GM21367 (cell line): ENCODE measurements at regions not wholly inside any gene's neighbourhood (a gene's known extent, or its start where the extent isn't known, plus 50 kb on each side); places are given as distances from the start of the nearest gene placed in this dataset.

Source experiments
- ATAC-seq: cut with Tn5 transposase; IDR thresholded peaks from one replicate; pipeline ENCODE4 v1.9.1; 2021; ENCODE audit not compliant: unreplicated experiment

- no peak for ATAC-seq
Measured at GRCh38 chr9:97747201-97747965, 50.2 kb upstream of the XPA start.

DNA sequence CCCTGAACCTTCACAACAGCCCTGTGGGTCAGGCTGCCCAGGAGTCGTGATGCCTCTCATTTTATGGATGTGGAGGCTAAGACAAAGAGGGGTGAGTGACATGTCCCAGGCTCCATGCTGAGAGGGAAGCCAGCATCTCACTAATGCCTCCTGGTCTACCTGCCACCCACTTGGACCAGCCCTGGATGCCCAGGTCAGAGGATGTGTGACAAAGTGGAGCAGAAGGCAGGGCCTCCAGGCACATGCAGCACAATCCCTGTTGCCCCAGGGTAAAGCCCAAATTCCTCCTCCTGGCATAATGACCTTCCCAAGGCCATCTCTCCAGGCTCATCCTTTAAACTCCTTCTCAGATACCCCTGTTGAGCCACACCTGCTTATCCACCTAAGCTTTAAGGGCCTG lies 51.4 kb upstream of the XPA start:
- no peak for ATAC-seq

DNA sequence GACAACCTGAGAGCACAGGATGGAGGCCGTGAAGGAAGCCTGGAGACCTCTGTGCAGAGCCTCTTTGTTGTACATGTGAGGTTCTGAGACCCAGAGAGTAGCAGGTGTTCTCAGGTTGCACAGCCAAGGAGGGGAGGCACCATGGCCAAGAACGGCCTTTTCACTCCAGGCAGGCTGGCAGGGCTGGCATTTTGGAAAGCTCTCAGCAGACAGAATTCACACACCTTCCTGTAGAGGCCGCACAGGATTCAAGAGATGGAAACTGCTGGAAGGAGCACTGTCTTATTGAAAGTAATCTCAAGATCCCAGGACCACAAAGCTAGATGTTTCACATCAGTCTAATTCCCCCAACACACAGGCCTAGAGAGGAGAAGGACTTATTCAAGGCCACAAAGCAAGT lies 52.8 kb upstream of the XPA start:
- no peak for ATAC-seq

- no peak for ATAC-seq
Measured at GRCh38 chr9:97751531-97751930, 54.4 kb upstream of the XPA start.

- no peak for ATAC-seq
Measured at GRCh38 chr9:97752274-97752673, 55.1 kb upstream of the XPA start.

DNA sequence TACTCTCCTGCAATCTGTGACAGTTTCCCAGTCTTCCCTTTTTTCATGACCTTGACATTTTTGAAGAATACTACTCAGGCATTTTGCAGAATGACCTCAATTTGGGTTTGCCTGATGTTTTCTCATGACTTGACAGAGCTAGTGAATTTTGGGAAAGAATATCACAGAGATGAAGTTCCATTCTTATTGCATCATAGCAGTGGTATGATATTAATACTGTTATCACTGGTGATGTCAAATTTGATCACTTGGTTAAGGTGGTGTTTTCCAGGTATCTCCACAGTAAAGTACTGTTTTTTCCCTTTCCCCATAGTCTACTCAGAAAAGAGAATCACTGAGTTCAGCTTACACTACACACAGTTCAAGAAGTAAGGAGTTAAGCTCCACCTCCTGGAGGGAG lies 56.2 kb upstream of the XPA start:
- no peak for ATAC-seq

DNA sequence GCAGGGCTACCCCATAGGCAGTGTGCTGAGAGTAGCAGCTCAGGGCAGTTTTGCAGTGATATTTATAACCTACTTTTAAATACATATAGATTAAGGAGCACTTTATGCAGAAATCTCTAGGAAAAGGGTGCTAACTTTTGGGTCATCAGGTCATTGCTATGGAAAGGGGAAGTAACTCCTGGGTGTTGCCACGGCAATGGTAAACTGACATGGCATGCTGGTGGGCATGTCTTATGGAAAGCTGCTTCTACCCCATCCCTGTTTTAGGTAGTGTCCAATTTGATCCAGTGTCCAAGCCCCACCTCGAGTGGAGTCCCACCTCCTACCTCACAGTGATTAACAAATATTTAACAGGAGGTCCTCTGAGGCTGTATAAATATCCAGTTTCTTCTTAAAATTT lies 56.8 kb upstream of the XPA start:
- no peak for ATAC-seq

DNA sequence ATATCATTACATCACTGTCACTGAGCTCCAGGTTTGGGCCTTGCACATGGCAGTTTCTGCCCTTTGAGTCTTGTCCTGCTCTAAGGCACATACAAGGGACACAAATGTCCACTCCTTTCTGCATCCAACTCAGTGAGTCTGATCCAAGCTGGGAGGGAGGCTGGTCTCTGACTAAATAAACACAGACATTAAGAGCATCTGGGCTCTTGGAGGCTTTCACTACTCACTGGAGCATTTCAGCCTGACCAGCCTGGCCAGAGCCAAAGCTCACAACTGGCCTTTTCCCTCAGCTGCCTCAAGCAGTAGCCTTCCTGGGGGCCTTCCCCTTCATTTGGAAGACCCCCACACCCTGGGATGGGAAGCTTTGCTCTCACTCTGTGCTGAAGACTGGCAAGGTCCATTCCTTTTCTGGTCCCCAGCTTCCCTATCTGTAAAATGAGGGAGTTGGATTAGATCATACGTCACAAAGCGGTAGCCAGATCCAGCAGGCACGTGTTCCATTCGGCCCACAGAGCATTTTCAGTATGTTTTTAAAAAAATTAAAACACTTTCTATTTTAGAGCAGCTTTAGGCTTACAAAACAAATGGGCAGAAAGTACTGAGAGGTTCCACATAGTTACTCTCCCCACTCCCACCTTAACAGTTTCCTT lies 58.6 kb upstream of the XPA start:
- ATAC-seq = no peak

GRCh38 chr9:97756991-97757390 lies 59.9 kb upstream of the XPA start:
- ATAC-seq = no peak

- ATAC-seq = no peak
Measured at GRCh38 chr9:97758334-97758916, 61.3 kb upstream of the XPA start.

DNA sequence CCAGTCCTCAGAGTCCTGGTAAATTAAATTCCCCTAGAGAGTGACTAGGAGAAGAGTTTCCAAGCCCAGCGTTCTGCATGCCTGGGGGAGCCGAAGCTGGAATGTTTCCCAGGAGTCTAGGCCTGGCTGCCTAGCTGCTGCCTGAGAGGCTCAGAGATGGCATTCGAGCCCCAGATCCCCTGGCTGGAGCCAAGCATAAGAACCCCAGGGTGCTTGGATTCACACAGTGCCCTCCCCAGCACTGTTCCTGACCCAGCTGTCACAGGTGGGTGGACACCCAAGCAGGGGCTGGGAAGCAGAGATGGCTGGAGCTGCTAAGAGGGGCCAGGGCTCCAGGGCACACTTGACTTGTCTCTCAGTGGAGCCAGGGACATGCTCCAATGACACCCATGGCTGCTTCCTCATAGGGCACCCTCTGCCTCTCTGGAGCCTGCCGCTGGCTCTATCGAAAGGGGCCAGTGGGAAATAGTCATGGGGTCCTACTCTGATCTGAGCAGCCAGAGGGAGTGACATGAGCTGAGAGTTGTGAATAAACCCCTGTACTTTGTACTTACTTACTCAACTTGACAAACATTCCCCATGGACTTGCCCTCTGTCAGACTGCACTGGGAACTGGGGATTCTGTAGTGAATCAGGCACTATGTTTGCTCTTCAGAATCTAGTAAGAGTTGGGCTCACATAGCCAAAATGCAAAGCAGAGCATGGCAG lies 62.6 kb upstream of the XPA start:
- ATAC-seq = no peak

DNA sequence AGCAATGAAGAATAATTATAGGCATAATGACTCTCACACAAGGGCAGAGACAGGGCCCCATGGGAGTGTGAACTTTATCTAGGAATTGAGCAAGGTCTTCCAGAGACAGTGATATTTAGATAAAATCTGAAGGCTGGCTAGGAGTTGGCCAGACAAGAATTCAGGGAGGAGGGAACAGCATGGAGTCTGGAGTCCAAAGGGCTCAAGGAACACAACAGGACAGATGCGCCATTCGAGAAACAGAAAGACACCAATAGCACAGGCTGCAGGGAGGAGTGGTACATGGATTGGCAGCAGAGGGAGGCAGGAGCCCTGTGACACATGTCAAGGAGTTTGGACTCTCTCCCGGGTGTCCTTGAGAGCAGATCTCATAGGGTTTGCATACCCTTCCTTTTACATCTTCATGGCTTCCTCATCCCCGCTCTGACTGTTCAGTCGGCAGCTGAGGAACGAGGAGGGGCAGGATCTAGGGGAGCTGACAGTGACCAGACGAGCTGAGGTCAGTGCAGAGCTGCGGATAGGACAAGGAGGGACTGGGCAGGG lies 64.0 kb upstream of the XPA start:
- no peak for ATAC-seq

DNA sequence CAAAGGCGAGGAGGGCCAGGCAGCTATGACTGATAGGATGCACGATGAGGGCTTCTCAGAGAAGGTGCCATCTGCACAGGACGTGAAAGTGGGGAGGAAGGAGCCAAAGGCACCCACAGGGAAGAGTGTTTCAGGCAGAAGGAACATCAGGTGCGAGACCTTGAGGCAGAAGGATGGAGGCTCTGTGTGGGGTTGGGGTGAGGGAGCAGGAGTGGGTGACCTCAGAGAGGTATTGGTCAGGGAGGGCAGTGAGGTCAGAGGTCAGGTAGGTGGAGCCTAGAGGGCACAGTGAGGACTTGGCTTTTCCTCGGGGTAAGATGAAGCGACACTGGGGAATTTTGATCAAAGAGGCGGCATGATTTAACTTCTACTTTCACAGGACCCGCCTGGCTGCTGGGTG lies 64.7 kb upstream of the XPA start:
- no peak for ATAC-seq

GRCh38 chr9:97763874-97764273 lies 66.7 kb upstream of the XPA start:
- ATAC-seq = no peak

DNA sequence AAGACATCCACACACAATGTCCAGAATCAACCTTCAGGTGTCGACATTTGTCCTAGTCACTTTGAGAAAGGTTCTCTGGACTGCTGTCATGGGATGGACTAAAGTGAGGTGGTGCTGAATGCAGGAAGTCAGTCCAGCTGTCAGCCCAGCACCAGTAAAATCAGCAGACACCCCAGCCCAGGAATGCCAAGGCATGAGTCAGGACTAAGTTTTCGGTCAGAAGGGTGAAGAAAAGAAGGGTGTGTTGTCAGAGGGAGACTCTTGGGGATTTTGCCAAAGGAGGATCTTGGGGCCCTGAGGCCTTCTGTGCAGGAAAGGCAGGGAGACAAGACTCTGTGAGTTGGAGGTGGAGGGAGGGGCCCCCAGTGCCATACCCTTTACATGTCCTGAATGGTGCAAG lies 69.0 kb upstream of the XPA start:
- no peak for ATAC-seq

- no peak for ATAC-seq
Measured at GRCh38 chr9:97766610-97767009, 69.5 kb upstream of the XPA start.

DNA sequence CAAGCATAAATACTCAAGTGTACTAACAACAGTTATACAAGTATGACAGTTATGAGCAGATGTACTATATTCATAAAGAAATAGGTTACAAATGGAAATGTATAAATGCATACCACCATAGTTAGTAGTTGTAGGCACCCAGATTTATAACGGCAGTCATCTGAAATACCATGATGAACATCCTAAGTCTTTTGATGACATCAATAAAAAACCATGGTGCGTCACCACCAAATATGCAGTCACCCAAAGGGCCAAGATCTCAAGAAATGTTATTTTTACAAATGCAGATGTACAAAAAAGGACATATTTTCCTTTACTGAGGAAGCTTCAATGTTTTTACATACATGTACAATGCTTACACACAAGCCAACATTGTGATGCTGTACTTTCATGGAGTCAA lies 70.8 kb upstream of the XPA start:
- no peak for ATAC-seq

DNA sequence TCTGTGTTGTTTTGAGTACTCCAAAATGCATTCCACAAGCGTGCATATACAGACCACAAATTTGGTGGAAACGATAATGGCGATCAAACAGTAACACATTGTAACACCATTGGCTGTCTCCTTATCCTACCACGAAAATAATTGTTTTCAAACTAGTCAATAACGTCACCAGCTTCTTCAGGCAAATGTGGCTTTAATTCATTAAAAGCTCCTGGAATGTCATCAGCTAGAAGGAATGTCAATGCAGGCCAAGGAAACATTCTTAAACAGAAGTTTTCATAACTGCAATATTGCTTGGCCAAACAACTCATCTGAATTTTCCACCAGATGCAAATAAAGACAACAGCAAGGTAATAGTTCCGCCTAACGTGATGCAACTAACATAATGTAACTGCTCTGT lies 71.6 kb upstream of the XPA start:
- ATAC-seq = no peak

DNA sequence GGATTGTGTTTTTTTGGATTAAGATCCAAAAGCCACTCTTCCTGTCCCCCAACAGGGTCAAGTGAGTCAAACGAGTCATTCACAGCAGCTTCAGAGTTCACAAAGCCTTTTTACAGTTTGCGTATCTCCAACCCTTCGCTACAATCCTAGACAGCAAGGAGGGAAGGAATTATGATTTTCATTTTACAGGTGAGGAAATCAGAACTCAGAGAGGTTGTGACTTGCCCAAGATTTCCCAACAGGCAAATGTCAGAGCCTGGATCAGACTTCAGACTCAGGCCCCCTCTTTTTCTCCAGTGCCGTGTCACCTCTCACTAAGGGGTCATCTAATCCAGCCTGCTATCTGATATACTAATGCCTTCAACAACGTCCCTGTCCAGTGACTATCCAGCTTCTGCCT lies 72.1 kb upstream of the XPA start:
- no peak for ATAC-seq

GRCh38 chr9:97770808-97771372 lies 73.8 kb upstream of the XPA start:
- ATAC-seq = no peak

DNA sequence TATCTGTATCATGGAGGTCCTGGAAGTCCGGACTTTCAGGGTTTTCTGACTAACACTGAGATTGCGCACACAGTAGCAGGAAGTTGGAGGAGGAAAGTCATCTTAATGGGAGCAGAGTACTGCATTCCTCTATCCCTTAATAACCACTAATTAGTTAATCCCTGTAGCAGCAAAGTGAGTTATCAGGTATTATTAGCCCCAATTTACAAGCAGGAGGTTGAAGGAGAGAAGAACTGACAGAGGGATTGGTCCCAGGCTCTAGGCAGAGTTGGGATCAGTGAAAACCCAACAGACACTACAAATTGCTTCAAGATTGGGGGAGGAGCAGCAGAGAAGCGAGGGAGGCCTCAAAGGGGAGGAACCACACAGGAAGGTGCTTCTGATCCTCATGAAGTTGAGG lies 74.5 kb upstream of the XPA start:
- ATAC-seq = no peak
